ENCODE measurements at regions not wholly inside any gene's neighbourhood (a gene's known extent, or its start where the extent isn't known, plus 50 kb on each side); places are given as distances from the start of the nearest gene placed in this dataset.

GRCh38 chr16:73737637-73738036 lies 559.0 kb upstream of the PSMD7 start:
- no peak overlapping the region for H3K27ac Mint-ChIP-seq
- ATAC-seq (no peak), DNase-seq (no peak)
- H3K4me3 Mint-ChIP-seq, result no peak overlapping the region
- H3K4me1 Mint-ChIP-seq, result peaks cover 12% of the 10 kb centered on the region
- H3K27me3 Mint-ChIP-seq, result peaks cover 27% of the 10 kb centered on the region
- H3K9me3 Mint-ChIP-seq, result peaks cover 7 to 25% of the 10 kb centered on the region in 2 donors

- Mint-ChIP-seq H3K9me3 (peaks cover 7 to 25% of the 10 kb centered on the region in 2 donors), H3K27me3 (peaks cover 27% of the 10 kb centered on the region), H3K27ac (no peak overlapping the region), H3K4me1 (peaks cover 12% of the 10 kb centered on the region), H3K4me3 (no peak overlapping the region)
- DNase-seq (no peak), ATAC-seq (no peak)
Observed at GRCh38 chr16:73735954-73736353, 560.7 kb upstream of the PSMD7 start.

GRCh38 chr16:73735018-73735417 lies 561.6 kb upstream of the PSMD7 start:
- Mint-ChIP-seq H3K4me1 (peaks cover 12% of the 10 kb centered on the region), H3K9me3 (peaks cover 7 to 31% of the 10 kb centered on the region in 2 donors), H3K27me3 (peaks cover 27% of the 10 kb centered on the region), H3K27ac (no peak overlapping the region), H3K4me3 (no peak overlapping the region)
- DNase-seq (peak in 1 of 2 donors; percentile 11), ATAC-seq (peak; percentile 94)

GRCh38 chr16:73732681-73733080 lies 563.9 kb upstream of the PSMD7 start:
- Mint-ChIP-seq H3K27me3 (peaks cover 16% of the 10 kb centered on the region), H3K4me3 (no peak overlapping the region), H3K9me3 (peaks cover 11 to 31% of the 10 kb centered on the region in 2 donors), H3K27ac (no peak overlapping the region), H3K4me1 (peaks cover 12% of the 10 kb centered on the region)
- DNase-seq (no peak), ATAC-seq (no peak)

GRCh38 chr16:73732143-73732542 lies 564.5 kb upstream of the PSMD7 start:
- peaks cover 11% of the 10 kb centered on the region for H3K27me3 Mint-ChIP-seq
- H3K4me1 Mint-ChIP-seq, result peaks cover 12% of the 10 kb centered on the region
- no peak overlapping the region for H3K27ac Mint-ChIP-seq
- peaks cover 11 to 31% of the 10 kb centered on the region in 2 donors for H3K9me3 Mint-ChIP-seq
- DNase-seq (no peak), ATAC-seq (no peak)
- H3K4me3 Mint-ChIP-seq, result no peak overlapping the region

- ATAC-seq, result no peak
- peaks cover 6% of the 10 kb centered on the region for H3K4me1 Mint-ChIP-seq
Observed at GRCh38 chr16:73730481-73731090, 566.0 kb upstream of the PSMD7 start.

GRCh38 chr16:73725156-73725555 lies 571.5 kb upstream of the PSMD7 start:
- Mint-ChIP-seq H3K27ac (no peak overlapping the region), H3K9me3 (peaks cover 9 to 29% of the 10 kb centered on the region in 2 donors)

More at GRCh38 chr16:73730481-73731090, 566.0 kb upstream of the PSMD7 start:
- H3K27me3 Mint-ChIP-seq, result no peaks in the 10 kb centered on the region
- H3K27ac Mint-ChIP-seq, result no peak overlapping the region
- no peak overlapping the region for H3K4me3 Mint-ChIP-seq
- H3K9me3 Mint-ChIP-seq, result peaks cover 11 to 33% of the 10 kb centered on the region in 2 donors
- no peak for DNase-seq

GRCh38 chr16:73724503-73724902 lies 572.1 kb upstream of the PSMD7 start:
- DNase-seq (no peak), ATAC-seq (no peak)
- H3K4me1 Mint-ChIP-seq, result no peaks in the 10 kb centered on the region
- peaks cover 9 to 22% of the 10 kb centered on the region in 2 donors for H3K9me3 Mint-ChIP-seq
- no peaks in the 10 kb centered on the region for H3K27me3 Mint-ChIP-seq
- H3K4me3 Mint-ChIP-seq, result no peak overlapping the region
- no peak overlapping the region for H3K27ac Mint-ChIP-seq

More at GRCh38 chr16:73725156-73725555, 571.5 kb upstream of the PSMD7 start:
- Mint-ChIP-seq H3K4me1 (no peaks in the 10 kb centered on the region), H3K27me3 (no peaks in the 10 kb centered on the region), H3K4me3 (no peak overlapping the region)
- DNase-seq (no peak), ATAC-seq (no peak)

- peaks cover 0 to 8% of the 10 kb centered on the region in 2 donors for H3K9me3 Mint-ChIP-seq
- H3K27ac Mint-ChIP-seq, result peak overlapping the region in 1 of 2 donors; percentile 16
- H3K27me3 Mint-ChIP-seq, result no peaks in the 10 kb centered on the region
- no peak for DNase-seq
- ATAC-seq, result no peak
- no peaks in the 10 kb centered on the region for H3K4me1 Mint-ChIP-seq
- no peak overlapping the region for H3K4me3 Mint-ChIP-seq
Observed at GRCh38 chr16:73717266-73717974, 579.2 kb upstream of the PSMD7 start.

- peak overlapping the region in 1 of 2 donors; percentile 10 for H3K27ac Mint-ChIP-seq
- no peaks in the 10 kb centered on the region for H3K4me1 Mint-ChIP-seq
- no peak overlapping the region for H3K4me3 Mint-ChIP-seq
- no peak for ATAC-seq
- no peak for DNase-seq
- no peaks in the 10 kb centered on the region for H3K27me3 Mint-ChIP-seq
- H3K9me3 Mint-ChIP-seq, result peaks cover 0 to 8% of the 10 kb centered on the region in 2 donors
Observed at GRCh38 chr16:73714976-73715375, 581.6 kb upstream of the PSMD7 start.

- ATAC-seq (no peak), DNase-seq (no peak)
- no peaks in the 10 kb centered on the region for H3K4me1 Mint-ChIP-seq
- no peak overlapping the region for H3K27ac Mint-ChIP-seq
- peaks cover 0 to 8% of the 10 kb centered on the region in 2 donors for H3K9me3 Mint-ChIP-seq
- H3K27me3 Mint-ChIP-seq, result no peaks in the 10 kb centered on the region
- no peak overlapping the region for H3K4me3 Mint-ChIP-seq
Observed at GRCh38 chr16:73713778-73714495, 582.7 kb upstream of the PSMD7 start.

- Mint-ChIP-seq H3K9me3 (peaks cover 0 to 8% of the 10 kb centered on the region in 2 donors), H3K4me3 (no peak overlapping the region), H3K27me3 (no peaks in the 10 kb centered on the region), H3K4me1 (no peaks in the 10 kb centered on the region), H3K27ac (no peak overlapping the region)
- DNase-seq (no peak), ATAC-seq (no peak)
Observed at GRCh38 chr16:73713251-73713650, 583.4 kb upstream of the PSMD7 start.

GRCh38 chr16:73711406-73712080 lies 585.1 kb upstream of the PSMD7 start:
- H3K4me3 Mint-ChIP-seq, result no peak overlapping the region
- ATAC-seq (no peak), DNase-seq (no peak)
- H3K27me3 Mint-ChIP-seq, result no peaks in the 10 kb centered on the region
- H3K4me1 Mint-ChIP-seq, result no peaks in the 10 kb centered on the region
- no peaks in the 10 kb centered on the region for H3K9me3 Mint-ChIP-seq
- no peak overlapping the region for H3K27ac Mint-ChIP-seq

GRCh38 chr16:73710526-73710925 lies 586.1 kb upstream of the PSMD7 start:
- no peak for ATAC-seq
- Mint-ChIP-seq H3K27ac (peak overlapping the region in 1 of 2 donors; percentile 20), H3K4me3 (no peak overlapping the region), H3K9me3 (no peaks in the 10 kb centered on the region), H3K4me1 (no peaks in the 10 kb centered on the region), H3K27me3 (no peaks in the 10 kb centered on the region)
- DNase-seq, result no peak

GRCh38 chr16:73707863-73708262 lies 588.8 kb upstream of the PSMD7 start:
- Mint-ChIP-seq H3K27ac (no peak overlapping the region), H3K4me1 (no peaks in the 10 kb centered on the region), H3K27me3 (no peaks in the 10 kb centered on the region), H3K9me3 (no peaks in the 10 kb centered on the region), H3K4me3 (no peak overlapping the region)
- ATAC-seq (no peak), DNase-seq (no peak)

All from stimulated activated naive CD8-positive, alpha-beta T cell treated with anti-CD3 and anti-CD28 coated beads, Interleukin-15, amount 100 ng/mL, for 72 hours (primary cell).